ENCODE measurements at regions not wholly inside any gene's neighbourhood (a gene's known extent, or its start where the extent isn't known, plus 50 kb on each side); places are given as distances from the start of the nearest gene placed in this dataset.

GRCh38 chr5:74173241-74173640 is 467.3 kb downstream of the ENC1 start:
- H3K27me3 ChIP-seq (ENCODE audit: insufficient read depth, low read length, poor library complexity, severe bottlenecking) = no peaks in the 10 kb centered on the region
- H2AFZ ChIP-seq (ENCODE audit: low read length) = peak overlapping the region; percentile 56
- no peaks in the 10 kb centered on the region for H3K9me3 ChIP-seq (ENCODE audit: insufficient read depth, low read depth, low read length)
- no peaks in the 10 kb centered on the region for H3K36me3 ChIP-seq (ENCODE audit: insufficient read depth, low read length)
- H3K9ac ChIP-seq (ENCODE audit: low read depth, low read length, poor library complexity, severe bottlenecking) = no peak overlapping the region
- H3K4me3 ChIP-seq (ENCODE audit: low read length, poor library complexity, severe bottlenecking) = no peak overlapping the region
- no peaks in the 10 kb centered on the region for H3F3A ChIP-seq (ENCODE audit: low read depth)
- peaks cover 34% of the 10 kb centered on the region for H3K4me1 ChIP-seq (ENCODE audit: insufficient read depth, low read length, poor library complexity, severe bottlenecking)
- H4K20me1 ChIP-seq (ENCODE audit: insufficient read depth, low read length, poor library complexity, severe bottlenecking) = no peaks in the 10 kb centered on the region
- no peak for TF ChIP-seq CTCF (conservative IDR thresholded peaks at IDR 0.05; ENCODE audit: low read length)
- TF ChIP-seq EZH2phosphoT487 (IDR thresholded peaks at IDR 0.05; ENCODE audit: borderline replicate concordance) = no peak
- H3K4me2 ChIP-seq (ENCODE audit: low read depth, low read length, poor library complexity, severe bottlenecking) = peak overlapping the region; percentile 34
- no peaks in the 10 kb centered on the region for H3K79me2 ChIP-seq (ENCODE audit: insufficient read depth, low read length)
- no peaks in the 10 kb centered on the region for H3K9me2 ChIP-seq (replicated peaks; ENCODE audit: low read depth, low read length)

DNA sequence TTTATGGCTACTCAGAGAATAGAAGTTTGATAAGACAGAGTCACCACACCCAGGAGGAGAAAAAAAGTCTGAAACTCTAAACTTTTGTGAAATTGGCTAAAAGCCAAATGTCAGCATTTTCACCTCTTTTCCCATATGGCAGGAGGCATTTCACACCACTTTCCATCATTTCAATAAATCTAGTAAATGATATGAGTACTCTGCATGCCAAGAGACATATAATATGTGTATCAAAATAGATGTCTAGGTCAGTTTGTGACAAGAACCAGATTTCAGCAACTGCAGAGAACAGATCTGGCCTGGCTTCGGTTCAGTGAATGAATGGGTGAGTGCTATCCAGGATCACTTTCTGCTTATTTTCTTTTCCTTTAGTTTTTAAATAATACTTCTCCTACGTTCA is 470.8 kb downstream of the ENC1 start:
- Histone ChIP-seq H3K4me1 (ENCODE audit: insufficient read depth, low read length, poor library complexity, severe bottlenecking) (peaks cover 19% of the 10 kb centered on the region), H4K20me1 (ENCODE audit: insufficient read depth, low read length, poor library complexity, severe bottlenecking) (no peaks in the 10 kb centered on the region), H3F3A (ENCODE audit: low read depth) (no peaks in the 10 kb centered on the region), H3K9me2 (replicated peaks; ENCODE audit: low read depth, low read length) (no peaks in the 10 kb centered on the region), H3K4me3 (ENCODE audit: low read length, poor library complexity, severe bottlenecking) (no peak overlapping the region), H2AFZ (ENCODE audit: low read length) (no peak overlapping the region), H3K79me2 (ENCODE audit: insufficient read depth, low read length) (no peaks in the 10 kb centered on the region), H3K4me2 (ENCODE audit: low read depth, low read length, poor library complexity, severe bottlenecking) (no peak overlapping the region), H3K36me3 (ENCODE audit: insufficient read depth, low read length) (no peaks in the 10 kb centered on the region), H3K9ac (ENCODE audit: low read depth, low read length, poor library complexity, severe bottlenecking) (no peak overlapping the region), H3K9me3 (ENCODE audit: insufficient read depth, low read depth, low read length) (no peaks in the 10 kb centered on the region), H3K27me3 (ENCODE audit: insufficient read depth, low read length, poor library complexity, severe bottlenecking) (no peaks in the 10 kb centered on the region)
- TF ChIP-seq EZH2phosphoT487 (IDR thresholded peaks at IDR 0.05; ENCODE audit: borderline replicate concordance) (no peak), CTCF (conservative IDR thresholded peaks at IDR 0.05; ENCODE audit: low read length) (no peak)

DNA sequence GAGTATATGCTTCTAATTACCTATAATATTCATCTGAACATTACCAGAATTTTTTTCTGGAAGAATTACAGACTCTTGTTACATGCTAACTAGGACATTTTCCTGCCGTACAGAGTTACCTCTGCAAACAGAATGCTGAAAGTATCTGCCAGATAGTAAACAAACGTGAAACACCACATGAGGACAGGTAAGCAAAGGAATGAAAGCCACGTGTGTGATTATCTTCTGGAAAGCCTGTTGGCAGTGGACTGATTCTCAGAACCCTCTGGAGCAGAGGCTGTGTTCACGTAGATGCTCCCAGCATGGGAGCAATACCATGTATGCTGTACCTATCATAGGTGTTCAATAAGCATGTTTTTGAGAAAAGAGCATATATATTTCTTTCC is 472.6 kb downstream of the ENC1 start:
- Histone ChIP-seq H3K4me3 (ENCODE audit: low read length, poor library complexity, severe bottlenecking) (no peak overlapping the region), H3K9ac (ENCODE audit: low read depth, low read length, poor library complexity, severe bottlenecking) (no peak overlapping the region), H3K27me3 (ENCODE audit: insufficient read depth, low read length, poor library complexity, severe bottlenecking) (no peaks in the 10 kb centered on the region), H3K9me2 (replicated peaks; ENCODE audit: low read depth, low read length) (no peaks in the 10 kb centered on the region), H3K4me2 (ENCODE audit: low read depth, low read length, poor library complexity, severe bottlenecking) (no peak overlapping the region), H3F3A (ENCODE audit: low read depth) (no peaks in the 10 kb centered on the region), H3K4me1 (ENCODE audit: insufficient read depth, low read length, poor library complexity, severe bottlenecking) (peaks cover 12% of the 10 kb centered on the region), H3K9me3 (ENCODE audit: insufficient read depth, low read depth, low read length) (no peaks in the 10 kb centered on the region), H4K20me1 (ENCODE audit: insufficient read depth, low read length, poor library complexity, severe bottlenecking) (no peaks in the 10 kb centered on the region), H3K79me2 (ENCODE audit: insufficient read depth, low read length) (no peaks in the 10 kb centered on the region), H2AFZ (ENCODE audit: low read length) (no peak overlapping the region), H3K36me3 (ENCODE audit: insufficient read depth, low read length) (no peaks in the 10 kb centered on the region)
- TF ChIP-seq EZH2phosphoT487 (IDR thresholded peaks at IDR 0.05; ENCODE audit: borderline replicate concordance) (no peak), CTCF (conservative IDR thresholded peaks at IDR 0.05; ENCODE audit: low read length) (no peak)

Measured in Loucy (cell line).